Effector CD8-positive, alpha-beta T cell (primary cell): ENCODE measurements at regions not wholly inside any gene's neighbourhood (a gene's known extent, or its start where the extent isn't known, plus 50 kb on each side); places are given as distances from the start of the nearest gene placed in this dataset.

Experiments
- DNase-seq: peaks from one replicate; lab custom pipeline; 2025; lab: John Stamatoyannopoulos, UW

GRCh38 chr2:239574434-239575156 is 173.8 kb upstream of the HDAC4 start:
- DNase-seq: no peak

- no peak for DNase-seq
Observed at GRCh38 chr2:239574054-239574433, 173.2 kb upstream of the HDAC4 start.

DNA sequence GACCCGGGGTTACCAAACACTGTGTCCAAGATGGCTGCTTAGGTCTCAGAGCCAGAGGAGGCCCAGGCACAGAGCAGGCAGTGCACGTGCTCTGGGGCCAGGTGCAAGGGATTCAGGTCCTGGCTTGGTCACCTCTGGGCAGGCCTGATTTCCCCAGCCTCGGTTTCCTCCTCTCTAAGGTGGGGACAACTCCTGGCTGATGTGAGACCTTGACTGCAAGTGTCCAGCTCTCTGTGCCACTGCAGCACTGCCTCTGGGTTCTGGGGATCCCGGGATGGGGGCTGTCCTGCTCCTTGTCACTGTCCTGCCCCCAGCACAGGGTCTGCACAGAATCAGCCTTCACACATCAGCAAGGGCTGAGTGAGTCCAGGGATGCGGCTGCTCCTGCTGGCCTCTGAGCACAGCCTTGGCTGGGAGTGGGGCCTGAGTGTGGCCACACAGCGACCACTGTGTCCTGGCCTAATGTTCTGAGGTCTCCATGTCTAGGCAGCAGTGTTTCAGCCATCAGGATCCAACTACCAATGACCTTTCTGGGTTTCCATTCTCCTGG is 170.2 kb upstream of the HDAC4 start:
- DNase-seq: no peak

DNA sequence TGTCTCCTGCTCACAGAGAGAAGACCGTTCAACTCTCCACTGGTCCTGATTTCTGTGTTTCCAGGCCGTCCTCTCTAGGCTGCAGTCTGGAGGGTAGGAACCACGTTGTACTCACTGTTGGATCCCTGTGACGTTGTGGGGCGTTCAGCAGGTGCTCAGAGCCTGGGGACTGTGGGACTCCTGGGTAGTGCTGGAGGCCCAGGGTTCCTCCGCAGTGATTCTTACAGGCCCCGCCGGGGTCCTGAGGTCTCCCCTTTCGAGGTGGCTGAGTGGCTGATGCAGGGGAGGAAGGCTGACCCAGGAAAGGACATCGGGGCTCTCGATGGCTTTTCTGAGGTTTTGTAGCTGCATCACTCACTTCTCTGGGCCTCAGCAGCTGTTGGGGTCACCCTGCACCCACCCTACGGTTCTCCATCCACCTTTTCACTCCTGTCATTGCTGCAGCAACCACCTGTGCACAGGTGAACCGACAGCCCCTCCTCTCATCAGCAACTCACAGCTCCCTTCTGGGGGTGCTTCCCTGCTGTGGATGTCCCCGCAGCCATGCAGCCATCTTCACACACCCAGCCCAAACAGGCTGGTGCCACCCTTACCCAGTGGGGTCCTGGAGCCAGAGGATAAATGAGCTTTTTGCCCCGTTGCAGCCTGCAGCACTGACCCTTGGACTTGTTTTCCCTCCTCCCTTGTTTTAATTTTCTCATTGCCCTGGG is 169.6 kb upstream of the HDAC4 start:
- DNase-seq: no peak

DNA sequence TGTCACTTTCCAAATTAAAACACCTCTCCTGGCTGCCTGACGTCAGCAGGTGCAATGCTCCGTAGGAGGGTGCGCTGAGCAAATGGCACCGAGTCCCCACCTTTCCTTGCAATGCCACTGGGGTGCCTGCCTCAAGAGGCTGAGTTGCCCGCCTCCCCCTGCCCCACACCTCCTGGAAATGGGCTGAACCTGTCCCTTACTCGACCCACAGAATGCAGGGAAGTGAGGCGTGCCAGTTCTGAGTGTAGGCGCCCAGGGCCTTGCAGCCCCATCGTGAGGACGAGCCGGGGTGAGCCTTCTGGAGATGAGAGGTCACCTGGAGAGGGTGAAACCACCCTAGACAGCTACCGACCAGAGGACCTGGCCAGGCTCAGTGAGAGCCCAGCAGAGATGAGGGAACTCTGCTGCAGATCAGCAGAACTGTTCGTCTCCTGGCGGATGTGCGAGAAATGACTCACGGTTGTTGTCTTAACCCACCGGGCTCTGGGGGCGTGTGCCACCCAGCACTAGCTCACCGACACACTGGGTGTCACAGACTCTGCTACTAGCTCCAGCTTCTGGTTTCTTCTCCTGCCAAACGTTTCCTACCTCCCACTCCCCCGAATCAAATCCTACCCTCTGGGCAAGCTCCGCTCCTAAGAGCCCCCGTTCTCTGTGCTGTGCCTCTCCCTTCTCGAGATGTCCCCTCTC is 168.7 kb upstream of the HDAC4 start:
- DNase-seq: no peak

- no peak for DNase-seq
Observed at GRCh38 chr2:239568601-239569000, 167.8 kb upstream of the HDAC4 start.

GRCh38 chr2:239567786-239568185 is 167.0 kb upstream of the HDAC4 start:
- no peak for DNase-seq

DNA sequence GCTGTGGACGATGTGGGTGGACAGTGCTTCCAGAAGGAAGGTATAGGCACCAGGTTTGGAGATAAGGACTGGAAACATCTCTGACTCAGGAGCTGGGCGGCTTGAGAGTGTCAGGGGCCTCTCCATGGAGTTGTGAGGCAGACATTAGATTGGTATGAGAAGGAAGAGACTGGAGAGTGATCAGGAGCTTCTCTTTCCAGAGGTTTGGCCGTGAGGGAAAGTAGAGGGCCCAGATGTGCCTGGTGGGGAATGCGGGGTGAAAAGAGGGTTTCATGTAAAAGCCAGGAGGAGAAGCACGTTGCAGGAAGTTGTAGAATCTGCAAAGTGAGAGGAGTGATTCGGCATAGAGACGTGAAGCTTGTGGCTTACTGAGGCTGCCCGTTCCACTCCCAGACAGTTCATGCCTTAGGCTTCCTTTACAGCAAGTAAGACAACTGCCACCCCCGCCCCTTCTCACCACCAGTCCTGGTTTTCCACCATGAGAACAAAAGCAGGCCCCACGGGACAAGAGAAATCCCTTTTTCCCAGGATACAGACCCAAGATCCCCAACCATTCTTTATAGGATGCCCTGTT is 166.3 kb upstream of the HDAC4 start:
- no peak for DNase-seq

GRCh38 chr2:239566162-239566994 is 165.6 kb upstream of the HDAC4 start:
- no peak for DNase-seq

DNA sequence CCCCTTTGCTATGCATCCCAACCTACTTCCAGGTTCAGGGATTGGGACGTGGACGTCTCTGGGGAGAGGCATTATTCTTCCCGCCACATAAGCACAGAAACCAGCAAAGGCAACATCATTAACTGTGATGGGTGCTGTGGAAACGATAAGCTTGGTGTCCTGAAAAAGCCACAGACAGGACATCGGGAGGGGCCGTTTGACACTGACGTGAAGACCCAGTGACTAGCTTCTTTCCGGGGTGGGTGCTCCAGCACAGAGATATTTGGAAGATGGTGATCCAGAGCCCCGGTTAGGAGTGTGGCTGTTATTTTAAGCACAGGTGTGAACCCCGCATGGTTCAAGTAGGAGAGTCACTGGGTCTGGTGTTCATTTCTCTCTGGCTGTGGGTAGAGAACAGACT is 163.8 kb upstream of the HDAC4 start:
- no peak for DNase-seq

DNA sequence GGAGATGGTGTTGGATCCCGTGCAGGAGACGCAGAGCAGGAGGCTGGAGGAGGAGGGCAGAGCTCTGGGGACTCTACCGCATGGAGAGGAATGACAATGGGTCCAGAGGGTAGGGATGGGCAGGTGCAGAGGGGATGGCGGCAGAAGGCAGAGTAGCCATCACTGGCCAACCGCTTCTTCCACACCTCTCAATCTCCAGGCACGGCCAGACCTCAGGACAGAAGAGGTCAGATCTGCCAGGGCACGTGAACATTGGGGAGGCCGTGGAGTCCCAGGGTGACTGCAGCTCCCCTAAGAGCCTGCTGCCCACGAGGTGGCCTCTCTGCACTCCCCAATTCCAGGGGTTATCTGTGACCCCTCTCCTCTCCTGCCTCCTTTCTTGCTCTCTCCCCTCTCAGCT is 162.7 kb upstream of the HDAC4 start:
- no peak for DNase-seq

- no peak for DNase-seq
Observed at GRCh38 chr2:239561446-239562001, 160.7 kb upstream of the HDAC4 start.

- DNase-seq: no peak
Observed at GRCh38 chr2:239559417-239560261, 158.8 kb upstream of the HDAC4 start.

DNA sequence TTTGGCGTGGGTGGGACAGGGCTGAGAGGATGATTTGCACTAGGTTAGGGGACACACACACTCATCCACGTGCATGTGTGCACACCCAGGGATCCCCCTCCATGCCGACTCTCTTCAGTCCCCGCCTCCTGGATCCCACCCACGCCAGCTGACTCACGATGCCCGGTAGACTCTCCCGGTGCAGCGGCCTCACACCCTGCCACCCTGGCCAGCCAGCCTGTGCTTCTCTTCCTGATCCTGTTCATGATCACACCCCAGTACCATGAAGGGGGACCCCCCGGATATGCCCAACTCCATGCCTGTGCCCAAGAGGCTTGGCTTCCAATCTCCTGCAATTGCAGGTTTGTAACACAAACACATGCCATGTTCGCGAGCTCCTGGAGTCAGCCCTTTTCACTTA is 157.8 kb upstream of the HDAC4 start:
- DNase-seq: no peak

- DNase-seq: no peak
Observed at GRCh38 chr2:239557516-239557915, 156.7 kb upstream of the HDAC4 start.

DNA sequence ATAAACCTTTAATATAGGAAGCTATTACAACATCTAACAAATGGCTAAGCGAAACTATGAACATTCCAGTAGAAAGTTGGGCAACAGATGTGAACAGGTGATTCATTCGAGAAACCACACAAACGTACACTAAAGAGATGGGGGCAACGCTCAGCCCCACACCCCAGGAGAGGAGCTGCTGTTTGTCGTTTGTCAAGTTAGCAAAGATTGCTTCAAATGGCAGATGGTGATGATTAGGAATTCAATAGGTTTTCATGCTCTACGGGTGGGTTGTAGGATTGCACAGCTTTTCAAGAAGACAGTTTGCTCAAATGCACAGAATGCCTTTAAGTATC is 154.7 kb upstream of the HDAC4 start:
- DNase-seq: no peak

DNA sequence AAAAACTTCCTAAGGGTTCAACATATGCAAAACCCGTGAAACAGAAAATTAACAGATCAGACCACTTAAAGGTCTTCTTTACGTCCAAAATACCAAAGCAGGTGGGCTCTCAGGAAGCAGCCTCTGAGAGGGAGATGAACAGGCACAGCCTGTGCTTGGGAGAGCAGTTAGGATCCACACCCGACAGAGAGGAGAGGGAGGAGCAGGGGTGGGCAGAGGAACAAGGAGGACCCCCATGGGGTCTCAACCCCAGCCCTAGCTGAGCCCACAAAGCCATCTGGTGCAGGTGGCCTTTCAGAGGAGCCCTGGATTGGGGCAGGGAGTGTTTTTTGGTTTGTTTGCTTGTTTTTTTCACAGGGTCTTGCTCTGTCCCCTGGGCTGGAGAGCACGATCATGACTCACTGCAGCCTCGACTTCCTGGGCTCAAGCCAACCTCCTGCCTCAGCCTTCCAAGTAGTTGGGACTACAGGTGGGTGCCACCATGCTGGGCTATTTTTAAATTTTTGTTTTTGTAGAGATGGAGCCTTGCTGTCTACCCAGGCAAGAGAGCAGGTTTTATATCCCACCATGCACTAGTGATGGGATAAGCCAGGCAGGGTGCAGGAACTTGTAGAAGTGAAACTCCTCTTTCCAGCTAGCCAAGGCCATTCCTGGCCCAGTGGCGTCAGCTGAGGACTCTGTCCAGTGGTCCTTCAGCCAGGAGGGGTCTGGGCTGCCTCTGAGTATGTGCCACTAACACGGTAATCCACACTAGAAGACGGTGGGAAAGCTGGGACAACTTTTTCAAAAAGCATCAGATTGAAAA is 154.1 kb upstream of the HDAC4 start:
- DNase-seq: no peak

DNA sequence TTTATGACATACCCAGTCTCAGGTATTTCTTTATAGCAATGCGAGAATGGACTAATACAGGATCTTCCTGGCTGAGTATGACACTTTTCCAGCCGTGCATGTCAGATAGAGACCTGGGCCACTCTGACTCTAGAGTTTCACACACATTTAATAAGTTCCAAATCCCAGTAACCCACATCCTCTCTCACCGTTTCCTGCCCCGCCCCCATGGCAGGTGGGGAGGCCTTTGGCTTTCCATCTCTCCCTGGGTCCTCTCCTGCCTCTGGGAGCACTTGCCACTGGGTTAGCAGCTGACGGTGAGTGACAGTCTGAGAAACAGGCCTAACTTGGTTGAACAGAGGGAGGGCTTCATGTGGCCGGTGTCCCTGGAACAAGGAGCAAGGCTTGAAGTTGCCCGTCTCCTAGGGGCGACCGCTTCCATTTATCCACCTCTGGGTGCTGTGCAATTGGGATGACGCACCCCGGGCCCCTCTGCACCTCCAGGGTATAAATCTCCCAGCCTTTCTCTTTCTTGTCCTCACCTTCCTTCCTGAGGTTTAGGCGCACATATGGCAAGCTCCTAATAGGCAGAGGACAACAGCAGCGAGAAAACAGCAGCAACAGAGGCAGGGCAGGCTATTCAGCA is 152.7 kb upstream of the HDAC4 start:
- no peak for DNase-seq
